RWPE1 (cell line): ENCODE measurements at regions not wholly inside any gene's neighbourhood (a gene's known extent, or its start where the extent isn't known, plus 50 kb on each side); places are given as distances from the start of the nearest gene placed in this dataset.

Source experiments
- CTCF ChIA-PET: fragments of 350-600 bp; sonication (Branson Sonifier 250); formaldehyde crosslinking; extraction: SDS; loops from one replicate; lab custom pipeline; 2021; lab: Yijun Ruan, JAX
- POLR2A ChIA-PET: fragments of 400-600 bp; formaldehyde crosslinking; extraction: SDS; loops from one replicate; lab custom pipeline; 2020; ENCODE audit warnings: antibody characterized with exemption; ENCODE audit not compliant: low non-redundant PET; lab: Yijun Ruan, JAX
- DNase-seq: peaks from one replicate; pipeline ENCODE4 v3.0.0; 2012; ENCODE audit warnings: low spot score
- H3K27ac ChIP-seq: fragments of 450-650 bp; 2 replicates; pipeline ENCODE4 v1.5.1; 2017
- CTCF ChIP-seq: fragments of 450-650 bp; conservative IDR thresholded peaks from 2 replicates; pipeline ENCODE4 v1.5.1; 2017; ENCODE audit warnings: low read depth, mild to moderate bottlenecking

DNA sequence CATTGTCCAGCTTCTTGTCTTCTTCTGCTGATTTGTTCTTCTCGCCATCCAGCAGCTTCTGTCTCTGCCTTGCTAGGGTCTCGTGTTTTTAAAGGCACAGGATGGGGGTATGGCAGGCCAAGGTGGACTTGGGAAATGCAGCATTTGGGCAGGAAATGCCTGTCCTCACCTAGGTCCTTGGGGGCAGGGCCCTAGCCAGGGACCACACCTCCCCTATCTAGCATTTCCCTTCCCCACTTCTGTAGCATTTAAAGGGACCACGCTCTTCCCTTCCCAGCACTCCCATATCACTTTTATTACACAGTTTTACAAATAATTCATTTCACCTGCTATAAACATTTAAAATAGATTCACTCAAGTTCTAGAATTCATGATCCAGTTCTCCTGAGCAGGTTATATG, 315.4 kb upstream of the LMCD1 start:
- no peak for DNase-seq
- ChIA-PET CTCF (no interaction called here), POLR2A (no interaction called here)
- TF ChIP-seq CTCF: no peak
- no peak overlapping the region for H3K27ac ChIP-seq

DNA sequence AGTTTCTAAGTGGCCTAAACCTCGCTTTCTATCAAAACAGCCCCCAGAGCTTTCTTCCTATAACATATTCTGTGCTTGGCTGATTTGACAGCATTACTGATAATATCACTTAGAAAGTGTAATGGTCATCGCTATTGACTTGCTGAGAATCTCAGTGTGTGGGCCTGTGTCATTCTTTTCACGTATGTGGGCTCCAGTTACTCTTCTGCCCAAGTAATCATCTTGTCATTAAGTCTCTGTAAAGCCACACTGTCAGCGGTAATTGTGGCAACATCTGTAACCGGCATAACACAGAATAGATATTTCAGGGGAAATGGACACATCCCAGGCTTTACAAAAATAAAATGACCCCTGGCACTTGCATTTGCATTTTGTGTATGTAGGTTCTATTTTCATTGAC, 313.6 kb upstream of the LMCD1 start:
- no peak for TF ChIP-seq CTCF
- H3K27ac ChIP-seq: no peak overlapping the region
- ChIA-PET CTCF (no interaction called here), POLR2A (no interaction called here)
- no peak for DNase-seq

GRCh38 chr3:8189051-8189450, 312.6 kb upstream of the LMCD1 start:
- no peak for TF ChIP-seq CTCF
- DNase-seq: no peak
- POLR2A ChIA-PET: no interaction called here
- H3K27ac ChIP-seq: no peak overlapping the region
- CTCF ChIA-PET: no interaction called here

DNA sequence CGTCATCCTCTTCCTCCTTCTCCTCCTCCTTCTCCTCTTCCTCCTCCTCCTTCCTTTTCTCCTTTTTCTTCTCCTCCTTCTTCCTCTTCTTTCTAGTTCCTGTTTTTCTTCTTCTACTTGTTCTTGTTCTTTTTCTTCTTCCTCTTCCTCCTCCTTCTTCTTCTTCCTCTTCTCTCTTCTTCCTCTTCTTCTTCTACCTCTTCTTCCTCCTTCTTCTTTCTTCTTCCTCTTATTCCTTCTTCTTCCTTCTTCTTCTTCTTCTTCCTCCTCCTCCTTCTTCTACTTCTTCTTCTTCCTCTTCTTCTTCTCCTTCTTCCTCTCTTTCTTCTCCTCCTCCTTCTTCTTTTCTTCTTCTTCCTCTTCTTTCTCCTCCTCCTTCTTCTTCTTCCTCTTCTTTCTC, 310.2 kb upstream of the LMCD1 start:
- CTCF ChIA-PET: no interaction called here
- no peak overlapping the region for H3K27ac ChIP-seq
- TF ChIP-seq CTCF: no peak
- no peak for DNase-seq
- POLR2A ChIA-PET: no interaction called here

- ChIA-PET POLR2A (no interaction called here), CTCF (no interaction called here)
- DNase-seq: no peak
- TF ChIP-seq CTCF: no peak
- H3K27ac ChIP-seq: no peak overlapping the region
Observed at GRCh38 chr3:8197384-8197783, 304.2 kb upstream of the LMCD1 start.

DNA sequence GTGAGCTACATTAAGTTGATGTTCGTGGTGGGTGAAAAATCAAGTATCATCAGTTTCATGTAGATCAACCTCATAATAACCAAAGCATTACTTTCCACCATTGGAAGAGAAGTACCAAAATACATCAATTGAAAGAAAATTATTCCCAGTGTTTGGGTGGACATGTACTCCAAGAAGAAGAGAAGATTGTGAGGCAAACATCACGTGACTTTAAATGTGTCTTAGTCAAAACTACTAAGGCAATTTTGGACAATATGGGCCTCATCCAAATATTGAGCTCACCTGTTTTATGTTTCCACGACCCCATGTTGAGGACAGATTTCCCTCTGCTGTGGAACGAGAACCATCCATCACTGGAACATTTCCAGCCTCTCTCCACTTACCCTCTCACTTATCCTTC, 303.0 kb upstream of the LMCD1 start:
- H3K27ac ChIP-seq: no peak overlapping the region
- no peak for TF ChIP-seq CTCF
- ChIA-PET CTCF (no interaction called here), POLR2A (no interaction called here)
- no peak for DNase-seq

DNA sequence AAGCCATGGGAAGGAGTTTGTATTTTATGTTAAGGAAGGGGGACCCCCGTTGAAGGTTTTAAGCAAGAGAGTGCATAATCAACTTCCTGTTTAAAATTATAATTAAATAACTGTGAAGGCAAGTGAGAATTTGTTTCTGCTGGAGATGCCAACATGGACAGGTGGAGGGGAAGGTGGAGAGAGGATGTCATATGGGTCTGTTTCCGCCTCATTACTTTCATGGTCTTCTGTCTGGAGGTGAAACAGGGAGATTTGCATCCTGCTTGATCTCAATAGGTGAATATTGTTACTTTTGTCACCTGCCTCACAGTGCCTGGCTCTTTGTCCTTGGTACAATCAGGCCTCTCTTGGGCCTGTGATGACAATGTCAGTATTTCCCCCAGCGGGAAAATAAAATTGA, 300.6 kb upstream of the LMCD1 start:
- ChIA-PET POLR2A (no interaction called here), CTCF (no interaction called here)
- TF ChIP-seq CTCF: no peak
- no peak overlapping the region for H3K27ac ChIP-seq
- DNase-seq: no peak
